Upper lobe of left lung (tissue), 4 donors: ENCODE measurements at regions not wholly inside any gene's neighbourhood (a gene's known extent, or its start where the extent isn't known, plus 50 kb on each side); places are given as distances from the start of the nearest gene placed in this dataset.

Experiments
- POLR2A ChIP-seq, 4 donors: fragments of 450-650 bp; IDR thresholded peaks; one replicate each; pipeline ENCODE4 v1.5.1; 2016 to 2017; ENCODE audit warnings: antibody characterized with exemption in 4 of 4, mild to moderate bottlenecking in 2 of 4
- POLR2AphosphoS5 ChIP-seq, 2 donors: sonication (generic); formaldehyde crosslinking; IDR thresholded peaks; one replicate each; pipeline ENCODE4 v1.5.1; 2017; ENCODE audit warnings: antibody characterized with exemption in 2 of 2
- TF ChIP-seq, protein P1 (sequence below), 6 experiments: fragments of 450-650 bp in 4 of 6; fragments of 200-600 bp in 2 of 6; sonication (generic) in 2 of 6; IDR thresholded peaks; one replicate each; pipeline ENCODE4 v1.5.1; 2016 to 2019; ENCODE audit warnings: antibody characterized with exemption in 6 of 6

- TF ChIP-seq, protein P1, sequence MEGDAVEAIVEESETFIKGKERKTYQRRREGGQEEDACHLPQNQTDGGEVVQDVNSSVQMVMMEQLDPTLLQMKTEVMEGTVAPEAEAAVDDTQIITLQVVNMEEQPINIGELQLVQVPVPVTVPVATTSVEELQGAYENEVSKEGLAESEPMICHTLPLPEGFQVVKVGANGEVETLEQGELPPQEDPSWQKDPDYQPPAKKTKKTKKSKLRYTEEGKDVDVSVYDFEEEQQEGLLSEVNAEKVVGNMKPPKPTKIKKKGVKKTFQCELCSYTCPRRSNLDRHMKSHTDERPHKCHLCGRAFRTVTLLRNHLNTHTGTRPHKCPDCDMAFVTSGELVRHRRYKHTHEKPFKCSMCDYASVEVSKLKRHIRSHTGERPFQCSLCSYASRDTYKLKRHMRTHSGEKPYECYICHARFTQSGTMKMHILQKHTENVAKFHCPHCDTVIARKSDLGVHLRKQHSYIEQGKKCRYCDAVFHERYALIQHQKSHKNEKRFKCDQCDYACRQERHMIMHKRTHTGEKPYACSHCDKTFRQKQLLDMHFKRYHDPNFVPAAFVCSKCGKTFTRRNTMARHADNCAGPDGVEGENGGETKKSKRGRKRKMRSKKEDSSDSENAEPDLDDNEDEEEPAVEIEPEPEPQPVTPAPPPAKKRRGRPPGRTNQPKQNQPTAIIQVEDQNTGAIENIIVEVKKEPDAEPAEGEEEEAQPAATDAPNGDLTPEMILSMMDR (IDR thresholded peaks at IDR 0.05), result no peak
- TF ChIP-seq POLR2AphosphoS5 (IDR thresholded peaks at IDR 0.05) (no peak), POLR2A (IDR thresholded peaks at IDR 0.05) (no peak)
Observed at GRCh38 chr10:8221451-8221850, 167.0 kb downstream of the GATA3 start.
